PC-9 (cell line): ENCODE measurements at regions not wholly inside any gene's neighbourhood (a gene's known extent, or its start where the extent isn't known, plus 50 kb on each side); places are given as distances from the start of the nearest gene placed in this dataset.

ENCODE experiments used
- BruUV-seq: library from RNA; stranded (reverse); fragments of 400-500 nt; replicated peaks from 2 replicates; lab custom pipeline; 2021; lab: Mats Ljungman, UMichigan
- CTCF ChIA-PET: fragments of 300-600 bp; sonication (Branson Sonifier 250); formaldehyde crosslinking; loops from one replicate; lab custom pipeline; 2022; ENCODE audit warnings: antibody characterized with exemption; lab: Charles Lee
- POLR2A ChIA-PET: fragments of 300-600 bp; sonication (Branson Sonifier 250); formaldehyde crosslinking; loops from one replicate; lab custom pipeline; 2022; ENCODE audit warnings: antibody characterized with exemption; ENCODE audit not compliant: unreplicated experiment; lab: Charles Lee
- DNase-seq, 2 experiments: peaks; one replicate each; pipeline versions ENCODE4 v3.0.0 to v3.0.0-alpha.2; 2015 to 2022; ENCODE audit warnings: mixed read lengths in 1 of 2
- H2AFZ ChIP-seq: fragments of 200-600 bp; sonication (generic); 2 replicates; pipeline ENCODE4 v1.8.1; 2017; ENCODE audit warnings: antibody characterized with exemption
- H3F3A ChIP-seq: fragments of 200-600 bp; sonication (generic); 2 replicates; pipeline ENCODE4 v1.8.1; 2017; ENCODE audit warnings: antibody characterized with exemption, mild to moderate bottlenecking, low read depth; ENCODE audit not compliant: insufficient read depth
- H3K27ac ChIP-seq: fragments of 200-600 bp; sonication (generic); 2 replicates; pipeline ENCODE4 v1.6.1; 2016; ENCODE audit warnings: mixed run types
- H3K27me3 ChIP-seq: fragments of 200-600 bp; sonication (generic); 2 replicates; pipeline ENCODE4 v1.6.1; 2016; ENCODE audit warnings: low read depth, mixed run types; ENCODE audit not compliant: insufficient read depth
- H3K36me3 ChIP-seq: fragments of 200-600 bp; sonication (generic); 2 replicates; pipeline ENCODE4 v1.6.1; 2016; ENCODE audit warnings: low read depth, mixed run types
- H3K4me1 ChIP-seq: fragments of 200-600 bp; sonication (generic); replicated peaks from 2 replicates; pipeline ENCODE4 v1.6.1; 2016; ENCODE audit warnings: mixed run types; ENCODE audit not compliant: insufficient read depth
- H3K4me2 ChIP-seq: fragments of 200-600 bp; sonication (generic); 2 replicates; pipeline ENCODE4 v1.6.1; 2017; ENCODE audit warnings: mixed run types
- H3K4me3 ChIP-seq: fragments of 200-600 bp; sonication (generic); 2 replicates; pipeline ENCODE4 v1.6.1; 2016; ENCODE audit warnings: mixed run types
- H3K79me2 ChIP-seq: fragments of 200-600 bp; sonication (generic); 2 replicates; pipeline ENCODE4 v1.6.1; 2017; ENCODE audit warnings: low read depth, mixed run types
- H3K9me2 ChIP-seq: fragments of 200-600 bp; sonication (generic); 2 replicates; pipeline ENCODE4 v1.8.1; 2017; ENCODE audit warnings: mild to moderate bottlenecking; ENCODE audit not compliant: insufficient read depth
- H3K9me3 ChIP-seq: fragments of 200-600 bp; sonication (generic); 2 replicates; pipeline ENCODE4 v1.8.1; 2016; ENCODE audit warnings: low read depth; ENCODE audit not compliant: insufficient read depth
- H4K20me1 ChIP-seq: fragments of 200-600 bp; sonication (generic); 2 replicates; pipeline ENCODE4 v1.8.1; 2017; ENCODE audit not compliant: insufficient read depth
- CTCF ChIP-seq: fragments of 200-600 bp; sonication (generic); conservative IDR thresholded peaks from 2 replicates; pipeline ENCODE4 v1.6.1; 2017; ENCODE audit warnings: mixed run types, antibody characterized with exemption, mild to moderate bottlenecking, moderate library complexity
- EZH2 ChIP-seq: fragments of 200-600 bp; sonication (generic); IDR thresholded peaks from 2 replicates; pipeline ENCODE4 v1.8.0; 2017; ENCODE audit warnings: antibody characterized with exemption, low read depth
- intact Hi-C: fragments of 100-400 bp; cut with micrococcal nuclease; formaldehyde crosslinking; loops from one replicate; pipeline ENCODE4 v1.10.0; 2022; ENCODE audit not compliant: unreplicated experiment

DNA sequence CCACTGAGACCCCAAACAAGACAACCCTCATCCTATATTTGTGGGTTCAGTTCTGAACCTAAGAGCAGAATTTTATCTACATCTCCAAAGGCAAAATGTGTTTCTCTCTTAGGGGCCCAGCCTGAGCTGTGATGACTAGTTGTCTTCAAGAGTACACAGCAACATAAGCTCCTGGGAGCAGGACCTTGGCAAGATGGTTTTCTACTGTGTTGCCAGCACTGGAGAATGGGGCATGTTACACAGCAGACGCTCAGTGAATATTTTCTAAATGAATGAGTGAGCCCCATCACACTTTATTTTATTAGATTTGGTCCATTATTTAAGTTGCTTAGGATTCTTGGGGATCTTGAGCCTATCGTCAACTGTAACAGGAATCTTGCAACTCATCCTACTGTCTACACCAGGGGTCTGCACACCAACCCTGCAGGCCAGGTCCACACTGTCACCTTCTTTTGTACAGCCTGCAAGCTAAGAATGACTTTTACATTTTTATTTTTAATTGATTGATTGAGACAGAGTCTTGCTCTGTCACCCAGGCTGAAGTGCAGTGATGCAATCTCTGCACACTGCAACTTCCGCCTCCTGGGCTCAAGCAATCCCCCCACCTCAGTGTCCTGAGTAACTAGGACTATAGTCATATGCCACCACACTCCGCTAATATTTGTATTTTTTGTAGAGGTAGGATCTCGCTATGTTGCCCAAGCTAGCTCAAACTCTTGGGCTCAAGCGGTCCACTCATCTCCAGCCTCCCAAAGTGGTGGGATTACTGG, 347.1 kb downstream of the FGFR2 start:
- no peaks in the 10 kb centered on the region for H3K27me3 ChIP-seq
- no peaks in the 10 kb centered on the region for H3K9me3 ChIP-seq
- DNase-seq: no peak
- H3K79me2 ChIP-seq: no peaks in the 10 kb centered on the region
- no peaks in the 10 kb centered on the region for H3K36me3 ChIP-seq
- ChIA-PET CTCF (no interaction called here), POLR2A (no interaction called here)
- no peaks in the 10 kb centered on the region for H4K20me1 ChIP-seq
- no TSS peak for BruUV-seq
- H3K4me2 ChIP-seq: no peak overlapping the region
- no peak for TF ChIP-seq EZH2
- TF ChIP-seq CTCF: no peak
- H3K27ac ChIP-seq: no peak overlapping the region
- H3K9me2 ChIP-seq: no peaks in the 10 kb centered on the region
- no peaks in the 10 kb centered on the region for H3F3A ChIP-seq
- intact Hi-C loops: no loop called here
- no peaks in the 10 kb centered on the region for H3K4me1 ChIP-seq
- H2AFZ ChIP-seq: no peak overlapping the region
- no peak overlapping the region for H3K4me3 ChIP-seq

DNA sequence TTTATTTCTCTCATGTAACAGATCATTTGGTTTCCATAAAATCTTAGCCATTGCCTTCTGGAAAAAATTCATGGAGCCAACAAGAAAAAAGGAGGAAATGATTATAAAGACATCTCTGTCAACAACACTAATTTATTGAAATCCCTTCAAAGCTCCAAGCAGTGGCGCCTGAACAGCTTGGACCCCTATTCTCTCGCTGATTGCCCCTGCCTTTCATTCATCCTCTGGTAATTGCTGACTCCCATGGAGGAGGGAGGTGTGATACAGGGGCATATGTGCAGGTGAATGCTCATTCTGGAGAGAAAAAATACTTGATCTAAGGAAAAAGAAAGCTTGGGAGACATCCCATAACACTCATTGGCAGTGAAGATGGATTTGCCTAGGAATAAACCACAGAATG, 345.5 kb downstream of the FGFR2 start:
- ChIA-PET POLR2A (no interaction called here), CTCF (no interaction called here)
- Histone ChIP-seq H3K4me2 (no peak overlapping the region), H3K9me3 (no peaks in the 10 kb centered on the region), H3K4me1 (no peaks in the 10 kb centered on the region), H2AFZ (no peak overlapping the region), H3K9me2 (no peaks in the 10 kb centered on the region), H3K27ac (no peak overlapping the region), H3K27me3 (no peaks in the 10 kb centered on the region), H4K20me1 (no peaks in the 10 kb centered on the region), H3K36me3 (no peaks in the 10 kb centered on the region), H3F3A (no peaks in the 10 kb centered on the region), H3K79me2 (no peaks in the 10 kb centered on the region), H3K4me3 (no peak overlapping the region)
- intact Hi-C loops: no loop called here
- TF ChIP-seq CTCF (no peak), EZH2 (no peak)
- no peak for DNase-seq
- BruUV-seq: no TSS peak

DNA sequence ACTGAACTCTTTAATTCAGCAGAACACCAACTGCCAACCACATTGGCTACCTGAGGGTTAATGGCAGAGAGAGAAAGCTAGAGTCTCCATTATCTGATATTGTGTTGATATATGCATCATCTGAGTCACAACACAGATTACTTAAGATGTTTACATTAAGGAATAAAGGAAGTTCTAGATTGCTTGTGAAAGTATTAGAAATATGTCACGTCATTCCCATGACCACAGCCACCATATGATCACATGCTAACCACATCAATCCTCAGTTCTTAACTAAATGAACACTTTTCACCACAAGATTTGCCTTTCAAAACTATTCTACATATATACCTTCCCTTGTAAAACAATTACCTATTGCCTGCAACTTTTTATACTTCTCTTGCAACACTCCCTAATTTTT, 337.9 kb downstream of the FGFR2 start:
- H3K4me2 ChIP-seq: no peak overlapping the region
- H3K79me2 ChIP-seq: no peaks in the 10 kb centered on the region
- no TSS peak for BruUV-seq
- no peaks in the 10 kb centered on the region for H3K4me1 ChIP-seq
- DNase-seq: no peak
- H3K36me3 ChIP-seq: no peaks in the 10 kb centered on the region
- H3K27me3 ChIP-seq: no peaks in the 10 kb centered on the region
- no peak overlapping the region for H3K4me3 ChIP-seq
- H2AFZ ChIP-seq: no peak overlapping the region
- intact Hi-C loops: no loop called here
- no peak overlapping the region for H3K27ac ChIP-seq
- H3F3A ChIP-seq: no peaks in the 10 kb centered on the region
- H4K20me1 ChIP-seq: no peaks in the 10 kb centered on the region
- H3K9me2 ChIP-seq: no peaks in the 10 kb centered on the region
- no peaks in the 10 kb centered on the region for H3K9me3 ChIP-seq
- CTCF ChIA-PET: no interaction called here
- no peak for TF ChIP-seq CTCF
- no peak for TF ChIP-seq EZH2
- POLR2A ChIA-PET: no interaction called here
